ENCODE measurements at regions not wholly inside any gene's neighbourhood (a gene's known extent, or its start where the extent isn't known, plus 50 kb on each side); places are given as distances from the start of the nearest gene placed in this dataset. TPM values are rescaled to one million over a fixed set of nuclear protein-coding genes. Genes with fewer than 3 reads are reported as not detected.

DNA sequence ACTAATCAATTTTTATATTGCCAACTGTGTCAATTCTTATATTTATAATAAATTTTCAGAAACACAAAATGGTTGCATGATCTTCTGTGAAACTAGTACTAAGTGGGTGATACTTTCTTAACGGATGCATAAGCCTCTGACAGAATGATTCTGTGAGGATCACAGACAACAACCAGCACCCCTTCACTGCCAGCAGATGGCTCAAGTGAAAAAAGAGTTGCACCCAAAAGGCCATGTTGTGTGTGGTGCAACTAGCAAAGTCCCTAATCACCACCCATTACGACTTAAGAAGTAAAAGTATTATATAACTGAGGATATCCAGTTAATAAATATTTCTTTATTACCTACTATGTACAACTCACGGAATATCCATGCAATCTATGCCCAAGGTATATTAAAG is 334.0 kb downstream of the PCDH19 start:
- H3K4me3 ChIP-seq (ENCODE audit: low read depth, low read length) = no peak overlapping the region
- DNase-seq (ENCODE audit: low read depth) = no peak
- TF ChIP-seq, protein P1, sequence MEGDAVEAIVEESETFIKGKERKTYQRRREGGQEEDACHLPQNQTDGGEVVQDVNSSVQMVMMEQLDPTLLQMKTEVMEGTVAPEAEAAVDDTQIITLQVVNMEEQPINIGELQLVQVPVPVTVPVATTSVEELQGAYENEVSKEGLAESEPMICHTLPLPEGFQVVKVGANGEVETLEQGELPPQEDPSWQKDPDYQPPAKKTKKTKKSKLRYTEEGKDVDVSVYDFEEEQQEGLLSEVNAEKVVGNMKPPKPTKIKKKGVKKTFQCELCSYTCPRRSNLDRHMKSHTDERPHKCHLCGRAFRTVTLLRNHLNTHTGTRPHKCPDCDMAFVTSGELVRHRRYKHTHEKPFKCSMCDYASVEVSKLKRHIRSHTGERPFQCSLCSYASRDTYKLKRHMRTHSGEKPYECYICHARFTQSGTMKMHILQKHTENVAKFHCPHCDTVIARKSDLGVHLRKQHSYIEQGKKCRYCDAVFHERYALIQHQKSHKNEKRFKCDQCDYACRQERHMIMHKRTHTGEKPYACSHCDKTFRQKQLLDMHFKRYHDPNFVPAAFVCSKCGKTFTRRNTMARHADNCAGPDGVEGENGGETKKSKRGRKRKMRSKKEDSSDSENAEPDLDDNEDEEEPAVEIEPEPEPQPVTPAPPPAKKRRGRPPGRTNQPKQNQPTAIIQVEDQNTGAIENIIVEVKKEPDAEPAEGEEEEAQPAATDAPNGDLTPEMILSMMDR (IDR thresholded peaks at IDR 0.05; ENCODE audit: insufficient read depth, low read depth, low read length) = no peak

- no peak overlapping the region for H3K4me3 ChIP-seq (ENCODE audit: low read depth, low read length)
- TF ChIP-seq, protein P1 (IDR thresholded peaks at IDR 0.05; ENCODE audit: insufficient read depth, low read depth, low read length) = no peak
- DNase-seq (ENCODE audit: low read depth) = no peak
Observed at GRCh38 chrX:100072336-100072735, 337.7 kb downstream of the PCDH19 start.

DNA sequence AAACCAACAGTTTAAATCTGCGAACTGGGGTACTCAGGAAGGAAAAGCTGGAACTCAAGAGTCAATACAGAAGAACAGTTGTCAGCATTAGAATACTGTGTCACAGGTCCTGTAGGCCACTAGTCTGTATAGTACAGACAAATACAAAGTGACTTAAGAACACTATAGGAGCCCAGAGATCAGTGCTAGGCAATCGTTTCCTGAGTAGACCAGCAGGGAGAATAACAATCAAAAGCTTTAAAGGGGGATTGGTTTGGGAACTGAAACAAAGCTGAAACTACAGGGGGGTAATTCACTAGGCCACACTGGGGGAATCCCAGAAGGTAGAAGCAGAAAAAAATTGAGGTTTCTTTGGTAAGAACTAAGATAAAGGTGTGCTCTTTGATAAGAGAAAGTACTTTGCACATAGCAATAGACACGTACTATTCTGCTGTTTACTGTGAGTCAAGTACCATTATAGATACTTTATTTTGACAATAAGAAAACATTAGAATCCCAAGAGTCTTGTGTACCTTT is 339.7 kb downstream of the PCDH19 start:
- no peak overlapping the region for H3K4me3 ChIP-seq (ENCODE audit: low read depth, low read length)
- TF ChIP-seq, protein P1 (IDR thresholded peaks at IDR 0.05; ENCODE audit: insufficient read depth, low read depth, low read length) = no peak
- no peak for DNase-seq (ENCODE audit: low read depth)

- no peak for DNase-seq (ENCODE audit: low read depth)
- no peak overlapping the region for H3K4me3 ChIP-seq (ENCODE audit: low read depth, low read length)
- TF ChIP-seq, protein P1 (IDR thresholded peaks at IDR 0.05; ENCODE audit: insufficient read depth, low read depth, low read length) = no peak
Observed at GRCh38 chrX:100048156-100048555, 361.9 kb downstream of the PCDH19 start.

Small RNA genes in the stretch of these regions (small RNA-seq; reads per million reads assigned to genes)
- not detected for gene RF00402

All from fibroblast of villous mesenchyme (primary cell).